IMR-90 (cell line): ENCODE measurements at regions not wholly inside any gene's neighbourhood (a gene's known extent, or its start where the extent isn't known, plus 50 kb on each side); places are given as distances from the start of the nearest gene placed in this dataset.

Experiments used
- ATAC-seq: fragments of 200-7000 bp; cut with Tn5 transposase; 2 replicates; pipeline ENCODE4 v1.9.1; 2020; ENCODE audit warnings: low read depth, mild to moderate bottlenecking, moderate library complexity
- BruUV-seq: library from RNA; stranded (reverse); fragments of 400-500 nt; replicated peaks from 2 replicates; lab custom pipeline; 2021; lab: Mats Ljungman, UMichigan
- CTCF ChIA-PET: fragments of 300-600 bp; formaldehyde crosslinking; extraction: SDS; loops from one replicate; lab custom pipeline; 2021; ENCODE audit warnings: antibody characterized with exemption; lab: Yijun Ruan, JAX
- POLR2A ChIA-PET: fragments of 300-600 bp; sonication (Branson Sonifier 250); formaldehyde crosslinking; loops from one replicate; lab custom pipeline; 2022; ENCODE audit warnings: antibody characterized with exemption; ENCODE audit not compliant: unreplicated experiment; lab: Charles Lee
- DNase-seq: peaks from one replicate; pipeline ENCODE4 v3.0.0; 2013
- H2AFZ ChIP-seq: replicated peaks from 2 replicates; pipeline ENCODE3; 2013; ENCODE audit warnings: low read length, mild to moderate bottlenecking; ENCODE audit not compliant: poor library complexity
- H2AK5ac ChIP-seq: 2 replicates; pipeline ENCODE4 v1.6.1; 2013; ENCODE audit warnings: low read depth, low read length, inconsistent platforms
- H2AK9ac ChIP-seq: replicated peaks from 2 replicates; pipeline ENCODE3; 2013; ENCODE audit warnings: mild to moderate bottlenecking, low read depth, low read length, moderate library complexity; ENCODE audit not compliant: poor library complexity
- H2BK120ac ChIP-seq: 2 replicates; pipeline ENCODE4 v1.6.1; 2013; ENCODE audit warnings: low read depth, low read length, inconsistent platforms
- H2BK15ac ChIP-seq: 3 replicates; pipeline ENCODE4 v1.6.1; 2013; ENCODE audit warnings: low read depth, low read length, inconsistent platforms
- H2BK20ac ChIP-seq: 2 replicates; pipeline ENCODE4 v1.6.1; 2013; ENCODE audit warnings: low read depth, mild to moderate bottlenecking, inconsistent platforms, low read length, moderate library complexity
- H2BK5ac ChIP-seq: 2 replicates; pipeline ENCODE4 v1.6.1; 2013; ENCODE audit warnings: mild to moderate bottlenecking, low read depth, low read length, inconsistent platforms; ENCODE audit not compliant: poor library complexity, severe bottlenecking
- H3K14ac ChIP-seq: replicated peaks from 2 replicates; pipeline ENCODE4 v1.6.1; 2013; ENCODE audit warnings: low read depth, low read length, inconsistent platforms
- H3K18ac ChIP-seq: 2 replicates; pipeline ENCODE4 v1.6.1; 2013; ENCODE audit warnings: low read depth, low read length, control low read depth
- H3K23ac ChIP-seq: 2 replicates; pipeline ENCODE4 v1.6.1; 2013; ENCODE audit warnings: low read depth, low read length, inconsistent platforms
- H3K27ac ChIP-seq: 2 replicates; pipeline ENCODE4 v1.5.1; 2013; ENCODE audit warnings: mild to moderate bottlenecking, control low read depth, low read length; ENCODE audit not compliant: insufficient read depth
- H3K27me3 ChIP-seq: 2 replicates; pipeline ENCODE4 v1.6.1; 2013; ENCODE audit warnings: low read length; ENCODE audit not compliant: control insufficient read depth, insufficient read depth
- H3K36me3 ChIP-seq: 2 replicates; pipeline ENCODE4 v1.6.1; 2013; ENCODE audit warnings: low read length, mixed read lengths; ENCODE audit not compliant: control insufficient read depth, insufficient read depth
- H3K4ac ChIP-seq: 2 replicates; pipeline ENCODE4 v1.6.1; 2013; ENCODE audit warnings: low read depth, low read length, inconsistent platforms
- H3K4me1 ChIP-seq: 2 replicates; pipeline ENCODE4 v1.6.1; 2013; ENCODE audit warnings: low read length, mixed read lengths; ENCODE audit not compliant: control insufficient read depth, insufficient read depth
- H3K4me2 ChIP-seq: 2 replicates; pipeline ENCODE4 v1.6.1; 2013; ENCODE audit warnings: low read depth, mild to moderate bottlenecking, control low read depth, low read length, moderate library complexity
- H3K4me3 ChIP-seq: 2 replicates; pipeline ENCODE4 v1.5.1; 2013; ENCODE audit warnings: low read depth, mild to moderate bottlenecking, control low read depth, low read length, moderate library complexity; ENCODE audit not compliant: insufficient read depth
- H3K56ac ChIP-seq: 2 replicates; pipeline ENCODE4 v1.6.1; 2013; ENCODE audit warnings: low read length, inconsistent platforms; ENCODE audit not compliant: insufficient read depth; ENCODE audit errors: extremely low read depth
- H3K79me1 ChIP-seq, 2 experiments: 2 replicates each; pipeline ENCODE4 v1.6.1; 2013; ENCODE audit warnings: low read length in 2 of 2, inconsistent platforms in 1 of 2, low read depth in 1 of 2
- H3K9ac ChIP-seq: 2 replicates; pipeline ENCODE4 v1.6.1; 2013; ENCODE audit warnings: low read depth, low read length, control low read depth
- H3K9me1 ChIP-seq: 2 replicates; pipeline ENCODE4 v1.6.1; 2013; ENCODE audit warnings: low read length, inconsistent platforms; ENCODE audit not compliant: insufficient read depth
- H3K9me3 ChIP-seq: 2 replicates; pipeline ENCODE4 v1.6.1; 2013; ENCODE audit warnings: low read length; ENCODE audit not compliant: control insufficient read depth, insufficient read depth
- H4K20me1 ChIP-seq: 2 replicates; pipeline ENCODE4 v1.6.1; 2013; ENCODE audit warnings: low read length, inconsistent platforms; ENCODE audit not compliant: insufficient read depth
- H4K5ac ChIP-seq: 2 replicates; pipeline ENCODE4 v1.6.1; 2013; ENCODE audit warnings: mild to moderate bottlenecking, low read depth, low read length, control low read depth
- H4K8ac ChIP-seq, 2 experiments: 2 replicates each; pipeline ENCODE4 v1.6.1; 2013; ENCODE audit warnings: low read depth in 2 of 2, low read length in 2 of 2, control low read depth in 1 of 2, inconsistent platforms in 1 of 2
- H4K91ac ChIP-seq: 2 replicates; pipeline ENCODE4 v1.6.1; 2013; ENCODE audit warnings: low read depth, low read length, inconsistent platforms; ENCODE audit not compliant: insufficient read depth
- BHLHE40 ChIP-seq: fragments of 150-350 bp; IDR thresholded peaks from 2 replicates; pipeline ENCODE4 v1.6.1; 2016; ENCODE audit warnings: mild to moderate bottlenecking, low read depth, low read length
- CEBPB ChIP-seq: IDR thresholded peaks from 2 replicates; pipeline ENCODE4 v1.6.1; 2012; ENCODE audit warnings: low read depth, low read length, improper control_type of control experiment
- CHD1 ChIP-seq: IDR thresholded peaks from 2 replicates; pipeline ENCODE4 v1.6.1; 2012; ENCODE audit warnings: low read depth, low read length, improper control_type of control experiment
- CTCF ChIP-seq: conservative IDR thresholded peaks from 2 replicates; pipeline ENCODE4 v1.5.1; 2012; ENCODE audit warnings: mild to moderate bottlenecking, low read depth, low read length, improper control_type of control experiment
- ELK1 ChIP-seq: fragments of 150-350 bp; IDR thresholded peaks from 2 replicates; pipeline ENCODE4 v1.6.1; 2016; ENCODE audit warnings: low read depth, mild to moderate bottlenecking, low read length, moderate library complexity, borderline replicate concordance
- FOS ChIP-seq: fragments of 150-350 bp; IDR thresholded peaks from 2 replicates; pipeline ENCODE4 v1.6.1; 2016; ENCODE audit warnings: low read depth, low read length
- MAFK ChIP-seq: IDR thresholded peaks from 2 replicates; pipeline ENCODE4 v1.6.1; 2012; ENCODE audit warnings: low read depth, low read length, improper control_type of control experiment
- MAZ ChIP-seq: IDR thresholded peaks from 2 replicates; pipeline ENCODE4 v1.6.1; 2012; ENCODE audit warnings: low read depth, mild to moderate bottlenecking, low read length, improper control_type of control experiment, moderate library complexity, borderline replicate concordance
- MXI1 ChIP-seq: IDR thresholded peaks from 2 replicates; pipeline ENCODE4 v1.6.1; 2012; ENCODE audit warnings: low read depth, mild to moderate bottlenecking, low read length, moderate library complexity, borderline replicate concordance
- NFE2L2 ChIP-seq: fragments of 150-350 bp; IDR thresholded peaks from 2 replicates; pipeline ENCODE4 v1.6.1; 2016; ENCODE audit warnings: low read depth, mild to moderate bottlenecking, low read length
- POLR2A ChIP-seq: IDR thresholded peaks from 2 replicates; pipeline ENCODE4 v1.6.1; 2012; ENCODE audit warnings: mild to moderate bottlenecking, low read depth, low read length
- RAD21 ChIP-seq: IDR thresholded peaks from 2 replicates; pipeline ENCODE4 v1.6.1; 2012; ENCODE audit warnings: low read length, improper control_type of control experiment
- RCOR1 ChIP-seq: IDR thresholded peaks from 2 replicates; pipeline ENCODE4 v1.6.1; 2012; ENCODE audit warnings: mild to moderate bottlenecking, low read length, improper control_type of control experiment; ENCODE audit not compliant: insufficient replicate concordance
- RFX5 ChIP-seq: IDR thresholded peaks from 2 replicates; pipeline ENCODE4 v1.8.0; 2012; ENCODE audit warnings: low read depth, mild to moderate bottlenecking, low read length, moderate library complexity
- SMC3 ChIP-seq: fragments of 150-350 bp; IDR thresholded peaks from 2 replicates; pipeline ENCODE4 v1.6.1; 2016; ENCODE audit warnings: low read depth, mild to moderate bottlenecking, antibody characterized with exemption, low read length, moderate library complexity
- USF2 ChIP-seq: fragments of 150-350 bp; IDR thresholded peaks from 2 replicates; pipeline ENCODE4 v1.6.1; 2017; ENCODE audit warnings: mild to moderate bottlenecking, antibody characterized with exemption, low read length, low read depth
- WGBS, 2 experiments: methylation state at CpG; one replicate each; pipeline versions ENCODE4 v1.1.5 to v1.1.7; 2013; ENCODE audit warnings: missing lambda C conversion rate in 2 of 2; ENCODE audit not compliant: insufficient read length in 1 of 2; ENCODE audit errors: extremely low coverage in 2 of 2; 5-methylcytosine and 5-hydroxymethylcytosine counted together
- dilution Hi-C: fragments of 300-500 bp; cut with HindIII; formaldehyde crosslinking; loops from one replicate; pipeline ENCODE4 v1.14.3; 2018; ENCODE audit warnings: low sequenced_read_pairs; ENCODE audit not compliant: unreplicated experiment
- in situ Hi-C: fragments of 300-500 bp; cut with MboI; formaldehyde crosslinking; loops from 3 replicates; pipeline ENCODE4 v1.14.3; 2019; ENCODE audit warnings: low sequenced_read_pairs, inconsistent platforms, mixed read lengths
- intact Hi-C: fragments of 100-400 bp; cut with micrococcal nuclease; formaldehyde crosslinking; loops from 2 replicates; pipeline ENCODE4 v1.10.0; 2022

GRCh38 chr10:6985644-6986043 is 405.6 kb upstream of the PRKCQ start:
- H4K5ac ChIP-seq, result no peak overlapping the region
- no peaks in the 10 kb centered on the region for H3K27me3 ChIP-seq
- no peak overlapping the region for H3K4me3 ChIP-seq
- H2AFZ ChIP-seq, result no peak overlapping the region
- H3K4ac ChIP-seq, result no peak overlapping the region
- H2BK120ac ChIP-seq, result no peak overlapping the region
- DNase-seq (no peak), ATAC-seq (no peak)
- H2BK5ac ChIP-seq, result no peak overlapping the region
- no peaks in the 10 kb centered on the region for H4K20me1 ChIP-seq
- no peaks in the 10 kb centered on the region for H3K9me1 ChIP-seq
- H3K79me1 ChIP-seq, result no peaks in the 10 kb centered on the region
- H3K18ac ChIP-seq, result no peak overlapping the region
- TF ChIP-seq POLR2A, result no peak
- no peak for TF ChIP-seq MAZ
- no peak for TF ChIP-seq RCOR1
- TF ChIP-seq BHLHE40, result no peak
- TF ChIP-seq MXI1, result no peak
- TF ChIP-seq CTCF, result no peak
- no peak for TF ChIP-seq MAFK
- TF ChIP-seq ELK1, result no peak
- no peak for TF ChIP-seq CHD1
- TF ChIP-seq RFX5, result no peak
- no peak for TF ChIP-seq SMC3
- no peak for TF ChIP-seq FOS
- TF ChIP-seq NFE2L2, result no peak
- TF ChIP-seq USF2, result no peak
- no peak for TF ChIP-seq CEBPB
- TF ChIP-seq RAD21, result no peak
- POLR2A ChIA-PET, result no interaction called here
- no peaks in the 10 kb centered on the region for H3K36me3 ChIP-seq
- intact Hi-C loops (no loop called here), in situ Hi-C loops (no loop called here), dilution Hi-C loops (no loop called here)
- no peak overlapping the region for H3K14ac ChIP-seq
- H3K27ac ChIP-seq, result no peak overlapping the region
- H3K9ac ChIP-seq, result no peak overlapping the region
- no peaks in the 10 kb centered on the region for H3K4me1 ChIP-seq
- no peak overlapping the region for H3K56ac ChIP-seq
- H4K91ac ChIP-seq, result no peak overlapping the region
- no peak overlapping the region for H2BK15ac ChIP-seq
- CTCF ChIA-PET, result no interaction called here
- no peaks in the 10 kb centered on the region; the same call in 1 of the 2 replicates for H3K9me3 ChIP-seq
- H3K23ac ChIP-seq, result no peak overlapping the region
- no peak overlapping the region for H2BK20ac ChIP-seq
- 0% methylated on average over 1 of the region's 9 CpGs; no CpG with 5 or more reads in 1 of the 2 experiments for WGBS, 2 experiments
- H2AK9ac ChIP-seq, result no peak overlapping the region
- H4K8ac ChIP-seq, result no peak overlapping the region
- no peak overlapping the region for H3K4me2 ChIP-seq
- H2AK5ac ChIP-seq, result no peak overlapping the region
- no TSS peak for BruUV-seq
